Nephron (organoid): ENCODE measurements at regions not wholly inside any gene's neighbourhood (a gene's known extent, or its start where the extent isn't known, plus 50 kb on each side); places are given as distances from the start of the nearest gene placed in this dataset.
A peak's percentile ranks its signal among the peaks of the same experiment; 100 is the strongest.

Experiments
- H3K27ac Mint-ChIP-seq, 3 experiments: 2 replicates each; pipeline ENCODE4 v1.8.0; 2020; ENCODE audit warnings: mixed read lengths in 3 of 3, mild to moderate bottlenecking in 2 of 3, moderate library complexity in 1 of 3
- H3K27me3 Mint-ChIP-seq: 2 replicates; pipeline ENCODE4 v1.8.0; 2021; ENCODE audit warnings: low read depth, mild to moderate bottlenecking, moderate library complexity, mixed read lengths
- H3K36me3 Mint-ChIP-seq: 2 replicates; pipeline ENCODE4 v1.8.0; 2020; ENCODE audit warnings: low read depth, mixed read lengths
- H3K4me1 Mint-ChIP-seq: 2 replicates; pipeline ENCODE4 v1.8.0; 2020; ENCODE audit warnings: mixed read lengths
- H3K4me3 Mint-ChIP-seq, 3 experiments: 2 replicates each; pipeline ENCODE4 v1.8.0; 2020; ENCODE audit warnings: mild to moderate bottlenecking in 3 of 3, mixed read lengths in 3 of 3, moderate library complexity in 2 of 3
- H3K9me3 Mint-ChIP-seq: 2 replicates; pipeline ENCODE4 v1.8.0; 2020; ENCODE audit warnings: mixed read lengths
- CTCF ChIP-seq, 3 experiments: fragments of 200-600 bp; sonication (generic); IDR thresholded peaks; one replicate each; pipeline ENCODE4 v1.5.0; 2021; ENCODE audit warnings: antibody characterized with exemption in 3 of 3; ENCODE audit not compliant: unreplicated experiment in 3 of 3

- Mint-ChIP-seq H3K4me3 (no peak overlapping the region), H3K4me1 (no peaks in the 10 kb centered on the region), H3K27ac (no peak overlapping the region), H3K36me3 (peaks cover 3% of the 10 kb centered on the region), H3K27me3 (peaks cover 7% of the 10 kb centered on the region), H3K9me3 (peaks cover 50% of the 10 kb centered on the region)
- TF ChIP-seq CTCF (IDR thresholded peaks at IDR 0.05; ENCODE audit: unreplicated experiment in 3 of 3) = no peak
These were observed 311.8 kb downstream of the AEBP2 start for GRCh38 chr12:19751078-19751477.

GRCh38 chr12:19752712-19753111 is 313.4 kb downstream of the AEBP2 start:
- H3K4me1 Mint-ChIP-seq = no peaks in the 10 kb centered on the region
- TF ChIP-seq CTCF (IDR thresholded peaks at IDR 0.05; ENCODE audit: unreplicated experiment in 3 of 3) = no peak
- H3K27me3 Mint-ChIP-seq = peaks cover 6% of the 10 kb centered on the region
- H3K4me3 Mint-ChIP-seq = no peak overlapping the region
- peaks cover 3% of the 10 kb centered on the region for H3K36me3 Mint-ChIP-seq
- H3K9me3 Mint-ChIP-seq = peaks cover 48% of the 10 kb centered on the region
- H3K27ac Mint-ChIP-seq = no peak overlapping the region

GRCh38 chr12:19755136-19755535 is 315.8 kb downstream of the AEBP2 start:
- H3K36me3 Mint-ChIP-seq = no peaks in the 10 kb centered on the region
- no peak overlapping the region for H3K4me3 Mint-ChIP-seq
- no peak for TF ChIP-seq CTCF (IDR thresholded peaks at IDR 0.05; ENCODE audit: unreplicated experiment in 3 of 3)
- peaks cover 27% of the 10 kb centered on the region for H3K9me3 Mint-ChIP-seq
- H3K27me3 Mint-ChIP-seq = no peaks in the 10 kb centered on the region
- no peaks in the 10 kb centered on the region for H3K4me1 Mint-ChIP-seq
- no peak overlapping the region for H3K27ac Mint-ChIP-seq

GRCh38 chr12:19757317-19757877 is 318.1 kb downstream of the AEBP2 start:
- peak; percentile 75 to 79 (median 75) for TF ChIP-seq CTCF (IDR thresholded peaks at IDR 0.05; ENCODE audit: unreplicated experiment in 3 of 3)
- Mint-ChIP-seq H3K9me3 (peaks cover 17% of the 10 kb centered on the region), H3K27me3 (no peaks in the 10 kb centered on the region), H3K27ac (peak overlapping the region in 1 of 3 experiments; percentile 40), H3K4me1 (no peaks in the 10 kb centered on the region), H3K36me3 (no peaks in the 10 kb centered on the region), H3K4me3 (no peak overlapping the region)

- H3K27ac Mint-ChIP-seq = no peak overlapping the region
- no peaks in the 10 kb centered on the region for H3K27me3 Mint-ChIP-seq
- H3K4me3 Mint-ChIP-seq = no peak overlapping the region
- H3K9me3 Mint-ChIP-seq = peaks cover under 1% of the 10 kb centered on the region
- no peak for TF ChIP-seq CTCF (IDR thresholded peaks at IDR 0.05; ENCODE audit: unreplicated experiment in 3 of 3)
- H3K4me1 Mint-ChIP-seq = no peaks in the 10 kb centered on the region
- H3K36me3 Mint-ChIP-seq = no peaks in the 10 kb centered on the region
These were observed 319.9 kb downstream of the AEBP2 start for GRCh38 chr12:19759227-19759626.

- no peak for TF ChIP-seq CTCF (IDR thresholded peaks at IDR 0.05; ENCODE audit: unreplicated experiment in 3 of 3)
- Mint-ChIP-seq H3K4me3 (no peak overlapping the region), H3K9me3 (no peaks in the 10 kb centered on the region), H3K4me1 (no peaks in the 10 kb centered on the region), H3K27me3 (no peaks in the 10 kb centered on the region), H3K27ac (no peak overlapping the region), H3K36me3 (no peaks in the 10 kb centered on the region)
These were observed 321.3 kb downstream of the AEBP2 start for GRCh38 chr12:19760611-19761010.
